GM13977 (cell line): ENCODE measurements at regions not wholly inside any gene's neighbourhood (a gene's known extent, or its start where the extent isn't known, plus 50 kb on each side); places are given as distances from the start of the nearest gene placed in this dataset.

ENCODE experiments used
- DNase-seq: peaks from one replicate; pipeline ENCODE4 v3.0.0; 2012; ENCODE audit warnings: low spot score
- in situ Hi-C: fragments of 300-500 bp; cut with MboI; formaldehyde crosslinking; loops from one replicate; pipeline ENCODE4 v1.12.0; 2022; ENCODE audit warnings: low sequenced_read_pairs, low pct_unique_long_range_greater_than_20kb, mixed read lengths, inconsistent platforms; ENCODE audit not compliant: unreplicated experiment
- TF ChIP-seq, protein P1 (sequence below): IDR thresholded peaks from 2 replicates; pipeline ENCODE4 v1.5.1; 2012; ENCODE audit warnings: mild to moderate bottlenecking, control low read depth; ENCODE audit not compliant: insufficient read depth; ENCODE audit errors: extremely low read depth, missing control alignments

- TF ChIP-seq, protein P1, sequence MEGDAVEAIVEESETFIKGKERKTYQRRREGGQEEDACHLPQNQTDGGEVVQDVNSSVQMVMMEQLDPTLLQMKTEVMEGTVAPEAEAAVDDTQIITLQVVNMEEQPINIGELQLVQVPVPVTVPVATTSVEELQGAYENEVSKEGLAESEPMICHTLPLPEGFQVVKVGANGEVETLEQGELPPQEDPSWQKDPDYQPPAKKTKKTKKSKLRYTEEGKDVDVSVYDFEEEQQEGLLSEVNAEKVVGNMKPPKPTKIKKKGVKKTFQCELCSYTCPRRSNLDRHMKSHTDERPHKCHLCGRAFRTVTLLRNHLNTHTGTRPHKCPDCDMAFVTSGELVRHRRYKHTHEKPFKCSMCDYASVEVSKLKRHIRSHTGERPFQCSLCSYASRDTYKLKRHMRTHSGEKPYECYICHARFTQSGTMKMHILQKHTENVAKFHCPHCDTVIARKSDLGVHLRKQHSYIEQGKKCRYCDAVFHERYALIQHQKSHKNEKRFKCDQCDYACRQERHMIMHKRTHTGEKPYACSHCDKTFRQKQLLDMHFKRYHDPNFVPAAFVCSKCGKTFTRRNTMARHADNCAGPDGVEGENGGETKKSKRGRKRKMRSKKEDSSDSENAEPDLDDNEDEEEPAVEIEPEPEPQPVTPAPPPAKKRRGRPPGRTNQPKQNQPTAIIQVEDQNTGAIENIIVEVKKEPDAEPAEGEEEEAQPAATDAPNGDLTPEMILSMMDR: no peak
- in situ Hi-C loops: no loop called here
- no peak for DNase-seq
Observed at GRCh38 chr15:69513986-69514385, 61.4 kb downstream of the RPLP1 start.

DNA sequence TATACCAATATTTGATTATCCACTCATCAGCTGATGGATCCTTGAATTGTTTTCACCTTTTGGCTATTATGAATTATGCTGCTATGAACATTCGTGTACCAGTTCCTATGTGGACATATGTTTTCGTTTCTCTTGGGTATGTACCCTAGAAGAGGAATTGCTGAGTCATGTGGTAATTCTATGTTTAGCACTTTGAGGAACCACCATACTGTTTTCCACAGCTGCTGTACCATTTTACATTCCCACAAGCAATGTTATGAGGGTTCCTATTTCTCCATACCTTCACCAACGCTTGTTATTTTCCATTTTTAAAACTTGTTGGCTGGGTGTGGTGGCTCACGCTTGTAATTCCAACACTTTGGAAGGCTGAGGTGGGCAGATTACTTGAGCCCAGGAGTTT lies 62.9 kb downstream of the RPLP1 start:
- in situ Hi-C loops: no loop called here
- no peak for DNase-seq
- TF ChIP-seq, protein P1: no peak

DNA sequence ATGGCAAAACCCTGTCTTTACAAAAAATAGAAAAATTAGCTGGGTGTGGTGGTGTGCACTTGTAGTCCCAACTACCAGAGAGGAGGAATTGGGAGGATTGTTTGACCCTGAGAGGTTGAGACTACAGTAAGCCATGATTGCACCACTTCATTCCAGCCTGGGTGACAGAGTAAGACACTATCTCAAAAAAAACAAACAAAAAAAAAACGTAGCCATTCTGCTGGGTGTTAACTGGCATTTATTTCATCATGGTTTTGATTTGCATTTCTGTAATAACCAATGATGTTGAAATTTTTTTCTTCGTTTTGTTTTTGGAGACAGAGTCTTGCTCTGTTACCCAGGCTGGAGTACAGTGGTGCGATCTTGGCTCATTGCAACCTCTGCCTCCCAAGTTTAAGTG lies 63.3 kb downstream of the RPLP1 start:
- TF ChIP-seq, protein P1: no peak
- DNase-seq: no peak
- in situ Hi-C loops: no loop called here

GRCh38 chr15:69517052-69517451 lies 64.4 kb downstream of the RPLP1 start:
- TF ChIP-seq, protein P1: no peak
- in situ Hi-C loops: no loop called here

GRCh38 chr15:69518806-69519205 lies 66.2 kb downstream of the RPLP1 start:
- in situ Hi-C loops: no loop called here
- TF ChIP-seq, protein P1: no peak
- no peak for DNase-seq

More at GRCh38 chr15:69517052-69517451, 64.4 kb downstream of the RPLP1 start:
- no peak for DNase-seq

DNA sequence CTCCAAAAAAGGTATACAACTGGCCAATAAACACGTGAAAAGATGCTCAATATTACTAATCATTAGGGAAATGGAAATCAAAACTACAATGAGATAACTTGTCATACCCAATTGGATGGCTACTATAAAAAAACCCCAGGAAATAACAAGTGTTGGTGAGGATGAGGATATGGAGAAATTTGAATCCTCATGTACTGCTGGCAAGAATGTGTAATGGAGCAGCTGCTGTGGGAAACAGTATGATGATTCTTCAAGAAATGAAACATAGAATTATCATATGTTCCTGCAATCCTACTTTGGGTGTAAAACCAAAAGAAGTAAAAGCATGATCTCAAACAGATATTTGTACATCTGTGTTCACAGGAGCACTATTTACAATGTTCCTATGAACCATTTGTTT lies 67.4 kb downstream of the RPLP1 start:
- no peak for DNase-seq
- in situ Hi-C loops: no loop called here
- TF ChIP-seq, protein P1: no peak

- no peak for DNase-seq
- TF ChIP-seq, protein P1: no peak
- in situ Hi-C loops: no loop called here
Observed at GRCh38 chr15:69522361-69522760, 69.7 kb downstream of the RPLP1 start.
